Activated T-helper 1 cell treated with Interleukin-2 at 50 U/mL for 16 hours (primary cell): ENCODE measurements at regions not wholly inside any gene's neighbourhood (a gene's known extent, or its start where the extent isn't known, plus 50 kb on each side); places are given as distances from the start of the nearest gene placed in this dataset.
"Not testable (repeated sequence)": the region's sequence is repeated elsewhere in the genome, so short reads cannot be mapped to it uniquely, and the experiment has no call there.

Experiments
- DNase-seq: peaks from one replicate; pipeline ENCODE4 v3.0.0-alpha.2; 2020; ENCODE audit warnings: low read depth

DNA sequence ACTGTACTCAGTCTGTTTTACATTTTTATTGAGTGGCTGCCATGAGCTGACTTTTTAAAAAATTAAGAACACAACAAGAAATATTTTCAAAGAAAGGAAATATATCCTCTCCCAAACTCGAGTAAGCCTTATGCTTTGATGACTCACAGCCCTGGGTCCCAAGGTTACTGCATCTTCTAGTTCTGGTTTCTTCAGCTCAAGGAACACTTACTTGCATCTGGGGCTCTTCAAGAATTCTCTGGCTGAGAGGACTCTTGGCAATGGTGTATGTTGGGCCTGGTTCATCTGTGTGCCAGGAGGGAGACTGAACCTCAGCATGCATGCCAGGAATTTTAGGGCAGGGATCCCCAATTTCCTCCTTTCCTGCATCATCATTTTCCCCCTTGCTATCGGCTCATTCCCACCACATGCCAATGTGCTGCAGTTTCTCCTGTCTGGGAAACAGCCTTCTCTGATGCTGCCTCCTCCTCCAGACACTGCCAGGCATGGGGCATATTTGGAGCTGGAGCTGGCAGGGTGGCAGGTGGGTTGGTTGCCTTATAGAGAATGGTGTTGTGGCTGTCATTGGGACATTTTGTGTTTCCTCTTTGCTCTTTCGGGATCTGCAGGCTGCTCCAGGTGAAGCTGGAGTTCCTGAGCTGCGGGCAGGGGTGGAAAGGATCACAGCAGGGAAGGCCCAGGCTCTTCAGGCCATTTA lies 192.2 kb upstream of the HS6ST1 start:
- DNase-seq, result no peak

DNA sequence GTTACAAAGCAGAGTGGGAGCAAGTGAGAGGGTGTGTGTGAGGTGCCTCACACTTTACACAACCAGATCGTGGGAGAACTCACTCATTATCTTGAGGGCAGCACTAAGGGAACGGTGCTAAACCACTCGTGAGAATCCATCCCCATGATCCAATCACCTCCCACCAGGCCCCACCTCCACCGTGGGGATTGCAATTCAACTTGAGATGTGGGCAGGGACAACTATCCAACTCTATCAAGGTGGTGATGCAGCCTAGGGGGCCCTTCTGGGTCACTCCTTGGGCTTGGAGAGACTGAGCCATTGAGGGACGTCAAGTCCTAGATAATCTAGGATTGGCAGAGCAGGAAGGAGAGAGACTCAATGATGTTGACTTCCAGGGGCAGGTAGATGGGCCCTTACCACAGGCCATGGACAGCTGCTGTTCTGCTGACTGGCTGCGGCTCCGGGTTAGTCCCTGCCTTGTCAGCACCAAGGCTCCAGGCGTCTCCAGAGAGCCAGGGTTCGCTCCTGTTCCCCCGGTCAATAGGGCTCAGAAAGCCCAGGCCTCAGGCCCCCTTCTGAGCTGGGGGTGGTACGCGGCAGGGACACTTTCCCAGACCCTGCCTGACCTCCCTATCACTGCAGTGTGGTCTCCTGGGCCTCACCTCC lies 193.2 kb upstream of the HS6ST1 start:
- DNase-seq, result no peak

DNA sequence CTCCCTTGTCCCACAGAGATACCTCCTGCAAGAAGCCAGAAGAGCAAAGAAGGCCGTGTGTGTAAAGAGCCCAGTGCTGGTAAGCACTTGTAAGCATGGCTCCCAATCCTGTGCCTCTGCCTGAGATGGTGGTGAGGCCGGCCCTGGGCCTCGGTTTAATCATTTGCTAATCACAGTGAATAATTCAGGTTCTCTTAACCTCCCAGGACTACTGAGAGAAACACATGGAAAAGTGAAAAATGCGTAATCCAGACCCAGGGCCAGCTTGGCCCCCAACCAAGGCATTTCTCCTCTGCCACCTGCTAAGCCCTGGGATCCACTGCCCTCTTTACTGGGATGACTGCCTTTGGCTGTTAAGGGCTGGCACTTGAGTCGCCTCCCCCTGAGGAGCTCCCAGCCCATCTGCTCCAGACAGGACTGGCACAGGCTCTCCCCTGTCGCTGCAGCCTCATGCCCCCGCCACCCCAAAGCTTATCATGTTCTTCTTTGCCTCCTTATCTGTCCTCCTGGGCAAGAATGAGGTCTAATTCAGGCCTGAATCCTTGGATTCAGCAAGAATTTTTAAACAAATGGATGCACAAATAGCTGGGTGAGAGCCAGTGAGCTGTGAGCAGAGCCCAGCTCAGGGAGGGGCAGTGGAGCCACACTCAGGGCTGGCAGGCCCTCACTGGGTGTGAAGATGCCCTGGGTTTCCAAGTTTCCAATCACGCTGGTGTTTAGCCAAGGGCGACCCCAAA lies 193.9 kb upstream of the HS6ST1 start:
- DNase-seq, result no peak

- no peak for DNase-seq
These were observed 194.7 kb upstream of the HS6ST1 start for GRCh38 chr2:128513116-128513960.

- DNase-seq, result no peak
These were observed 195.3 kb upstream of the HS6ST1 start for GRCh38 chr2:128513961-128514283.

DNA sequence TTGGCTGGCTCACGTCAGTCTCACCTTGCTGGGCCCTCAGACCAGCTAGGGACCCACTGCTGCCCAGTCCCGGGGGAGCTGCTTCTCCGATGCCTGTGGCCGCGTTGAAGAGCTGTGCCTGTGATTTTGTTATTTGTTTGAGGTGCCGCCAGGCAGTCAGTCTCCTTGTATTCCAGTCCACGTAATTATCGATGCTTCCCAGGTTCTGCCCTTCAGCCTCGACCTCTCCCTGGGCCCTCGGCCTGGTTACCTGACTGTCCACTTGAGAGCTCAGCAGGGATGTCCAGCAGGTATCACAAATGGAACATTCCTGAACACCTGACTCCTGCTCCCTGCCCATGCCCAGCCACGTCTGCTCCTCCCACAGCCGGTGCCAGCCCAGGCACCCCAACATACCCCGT lies 195.9 kb upstream of the HS6ST1 start:
- DNase-seq, result no peak

- DNase-seq, result no peak
These were observed 198.3 kb upstream of the HS6ST1 start for GRCh38 chr2:128516938-128517337.

GRCh38 chr2:128519028-128519427 lies 200.4 kb upstream of the HS6ST1 start:
- DNase-seq, result not testable (repeated sequence)

- no peak for DNase-seq
These were observed 201.0 kb upstream of the HS6ST1 start for GRCh38 chr2:128519517-128520215.

DNA sequence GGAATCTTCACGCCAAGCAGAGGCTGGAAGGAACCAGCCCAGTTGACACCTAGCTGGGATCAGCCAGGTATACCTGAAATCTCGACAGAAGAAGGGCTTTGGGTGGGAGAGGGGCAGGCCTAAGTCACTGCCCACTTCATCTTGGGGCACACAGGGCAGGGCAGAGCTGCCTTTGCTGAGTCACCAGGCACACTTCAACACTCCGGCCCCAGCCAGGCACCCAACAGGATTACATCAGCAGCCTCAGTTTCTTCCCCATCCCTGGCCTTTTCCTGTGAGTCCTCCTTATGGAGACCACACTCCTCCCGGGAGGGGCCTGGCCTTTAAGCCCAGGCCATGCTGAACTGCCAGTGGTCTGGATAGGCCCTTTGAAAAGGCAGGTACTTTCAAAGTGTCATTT lies 201.7 kb upstream of the HS6ST1 start:
- DNase-seq, result no peak

- no peak for DNase-seq
These were observed 202.1 kb upstream of the HS6ST1 start for GRCh38 chr2:128520791-128521190.

DNA sequence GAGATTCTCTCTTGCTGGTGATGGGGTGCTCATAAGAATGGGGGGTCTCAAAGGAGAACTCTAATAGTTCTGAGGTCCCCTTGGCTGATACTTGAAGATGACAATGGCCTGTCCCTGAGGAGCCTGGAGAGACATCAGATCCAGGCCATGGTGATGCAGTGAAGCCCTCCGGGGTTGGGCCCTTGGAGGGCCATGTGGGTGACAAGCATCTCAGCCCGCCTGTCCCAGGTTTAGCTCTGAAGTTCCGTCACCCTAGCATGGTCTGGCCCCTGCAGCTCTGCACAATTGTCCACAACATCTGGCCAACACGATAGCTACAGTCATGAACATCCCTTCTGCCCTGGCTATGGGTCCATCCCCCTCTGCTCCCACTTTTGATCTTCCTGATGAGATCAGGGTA lies 202.8 kb upstream of the HS6ST1 start:
- no peak for DNase-seq

- no peak for DNase-seq
These were observed 204.2 kb upstream of the HS6ST1 start for GRCh38 chr2:128522829-128523228.

DNA sequence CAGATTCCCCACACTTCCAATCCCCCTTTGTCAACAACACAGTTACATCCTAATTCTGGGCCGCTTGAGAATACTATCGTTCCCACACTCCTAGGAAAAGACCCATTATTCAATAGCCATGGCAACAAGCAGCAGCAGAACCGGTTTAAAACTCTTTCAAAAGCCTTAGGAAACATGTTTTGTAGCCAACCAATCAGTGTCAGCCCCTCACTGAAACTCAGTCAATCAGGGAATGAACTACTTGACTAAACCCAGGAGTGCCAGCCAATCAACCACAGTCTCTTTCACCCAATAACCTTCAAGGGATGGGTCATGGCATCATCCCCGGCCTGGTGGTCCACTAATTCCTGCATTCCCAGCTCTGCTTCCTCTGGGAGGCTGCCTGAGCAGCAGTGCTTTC lies 204.8 kb upstream of the HS6ST1 start:
- no peak for DNase-seq

DNA sequence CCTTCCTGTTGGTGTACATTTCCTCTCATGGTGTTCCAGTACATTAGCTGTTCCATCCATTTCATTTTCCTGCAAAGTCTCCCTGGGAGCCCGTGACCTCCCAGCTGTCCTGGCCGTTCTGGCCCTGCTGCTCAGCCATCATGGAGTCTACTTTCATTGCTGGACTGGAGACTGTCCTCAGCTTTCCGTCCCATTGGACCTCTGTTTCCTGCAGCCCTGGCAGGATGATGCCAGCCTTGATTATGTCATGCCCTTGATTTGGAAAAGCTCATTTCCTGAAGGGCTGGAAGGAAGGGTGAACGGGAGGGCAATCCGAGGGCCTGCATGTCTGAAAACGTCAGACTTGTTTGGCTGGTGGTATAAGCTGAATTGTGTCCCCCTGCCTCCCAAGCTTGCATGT lies 205.5 kb upstream of the HS6ST1 start:
- no peak for DNase-seq

GRCh38 chr2:128525653-128526052 lies 207.0 kb upstream of the HS6ST1 start:
- no peak for DNase-seq

GRCh38 chr2:128526455-128526976 lies 207.8 kb upstream of the HS6ST1 start:
- DNase-seq, result no peak

- DNase-seq, result no peak
These were observed 209.5 kb upstream of the HS6ST1 start for GRCh38 chr2:128528133-128528532.

DNA sequence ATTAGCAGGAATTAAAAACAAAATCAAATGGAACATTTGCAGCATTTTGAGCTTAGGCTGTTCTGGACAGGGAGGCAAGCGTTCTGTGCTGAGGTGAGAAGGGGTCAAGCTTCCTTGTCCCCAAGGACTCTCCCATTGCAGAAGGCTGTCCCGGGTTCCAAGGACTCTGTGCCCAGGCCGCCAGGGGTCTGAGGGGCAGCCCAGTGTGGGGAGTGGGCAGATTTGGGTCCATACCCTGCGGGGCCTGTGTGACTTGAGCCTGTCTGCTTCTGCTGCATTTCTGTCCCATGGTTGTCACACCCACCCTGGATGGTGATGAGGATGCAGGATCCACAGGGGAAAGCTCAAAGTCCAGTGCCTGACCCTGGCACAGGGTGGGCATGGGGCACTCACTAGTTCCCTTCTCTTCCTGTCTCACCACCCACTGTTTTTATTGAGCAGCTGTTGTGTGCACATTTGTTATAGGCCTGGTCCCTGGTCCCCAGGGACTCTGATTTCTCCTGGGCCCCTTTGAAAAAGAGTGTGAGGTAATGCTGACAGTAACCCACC lies 211.4 kb upstream of the HS6ST1 start:
- DNase-seq, result no peak

DNA sequence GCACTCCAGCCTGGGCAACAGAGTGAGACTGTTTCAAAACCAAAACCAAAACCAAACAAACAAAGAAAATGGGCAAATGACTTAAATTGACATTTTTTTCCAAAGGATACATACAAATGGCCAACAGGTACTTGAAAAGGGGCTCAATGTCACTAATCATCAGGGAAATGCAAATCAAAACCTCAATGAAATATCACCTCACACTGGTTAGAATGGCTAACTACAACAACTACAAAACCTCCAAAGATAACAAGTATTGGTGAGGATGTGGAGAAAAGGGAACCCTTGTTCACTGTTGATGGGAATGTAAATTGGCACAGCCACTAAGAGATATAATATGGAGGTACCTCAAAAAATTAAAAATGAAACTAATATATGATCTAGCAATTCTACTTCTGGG lies 213.2 kb upstream of the HS6ST1 start:
- no peak for DNase-seq

- no peak for DNase-seq
These were observed 214.4 kb upstream of the HS6ST1 start for GRCh38 chr2:128533101-128533500.
